A549 (cell line): ENCODE measurements at regions not wholly inside any gene's neighbourhood (a gene's known extent, or its start where the extent isn't known, plus 50 kb on each side); places are given as distances from the start of the nearest gene placed in this dataset.

Source experiments
- ATAC-seq, 2 experiments: fragments of 200-7000 bp in 1 of 2; fragments of >200 bp in 1 of 2; cut with Nextera tagmentation in 1 of 2; cut with Tn5 transposase in 1 of 2; 3 replicates each; pipeline versions ENCODE4 v1.8.0 to v1.9.1; 2018 to 2020; ENCODE audit warnings: mild to moderate bottlenecking in 1 of 2, moderate library complexity in 1 of 2
- CTCF ChIA-PET: fragments of 300-600 bp; sonication (Branson Sonifier 250); formaldehyde crosslinking; extraction: SDS; loops from one replicate; lab custom pipeline; 2021; ENCODE audit warnings: antibody characterized with exemption, inconsistent platforms; lab: Yijun Ruan, JAX
- POLR2A ChIA-PET: fragments of 350-600 bp; formaldehyde crosslinking; extraction: SDS; loops from one replicate; lab custom pipeline; 2021; ENCODE audit warnings: antibody characterized with exemption, inconsistent platforms; lab: Yijun Ruan, JAX
- DNase-seq, 2 experiments: peaks; one replicate each; pipeline versions ENCODE4 v3.0.0 to v3.0.0-alpha.2; 2011 to 2016; ENCODE audit warnings: low read depth in 1 of 2, low spot score in 1 of 2
- FAIRE-seq: peaks from 2 replicates; lab custom pipeline; 2011; peaks lifted over from hg19 to GRCh38; lab: Jason Lieb, UNC
- H3K27ac ChIP-seq, 2 experiments: fragments of >200 bp; sonication (Bioruptor Twin); formaldehyde crosslinking; 3 replicates each; pipeline ENCODE4 v1.5.1; 2016 to 2017
- H3K4me1 ChIP-seq: fragments of >200 bp; sonication (Bioruptor Twin); formaldehyde crosslinking; 3 replicates; pipeline ENCODE4 v1.6.1; 2016
- H3K4me2 ChIP-seq: fragments of >200 bp; sonication (Bioruptor Twin); formaldehyde crosslinking; 3 replicates; pipeline ENCODE4 v1.6.1; 2016
- H3K4me3 ChIP-seq: fragments of >200 bp; sonication (Bioruptor Twin); formaldehyde crosslinking; 3 replicates; pipeline ENCODE4 v1.5.1; 2016
- H3K9me3 ChIP-seq: fragments of >200 bp; sonication (Bioruptor Twin); formaldehyde crosslinking; 3 replicates; pipeline ENCODE4 v1.6.1; 2016
- ATOH8 ChIP-seq: fragments of 250-450 bp; sonication (Bioruptor Pico); IDR thresholded peaks from 2 replicates; pipeline ENCODE4 v1.5.0; 2020; ENCODE audit warnings: low read depth, mild to moderate bottlenecking, moderate library complexity
- BHLHE40 ChIP-seq: IDR thresholded peaks from 2 replicates; pipeline ENCODE4 v1.6.1; 2012; ENCODE audit warnings: low read depth, low read length, inconsistent platforms
- CBX8 ChIP-seq: fragments of 200-600 bp; sonication (generic); IDR thresholded peaks from 2 replicates; pipeline ENCODE4 v1.6.1; 2016
- CEBPB ChIP-seq, 2 experiments: fragments of >200 bp in 1 of 2; sonication (Bioruptor Twin) in 1 of 2; formaldehyde crosslinking in 1 of 2; IDR thresholded peaks; 2 replicates each; pipeline ENCODE4 v1.6.1; 2012 to 2016
- CHD2 ChIP-seq: fragments of 150-350 bp; IDR thresholded peaks from 2 replicates; pipeline ENCODE4 v1.6.1; 2014; ENCODE audit warnings: low read length; ENCODE audit not compliant: partially characterized antibody
- CHD4 ChIP-seq: fragments of 200-600 bp; sonication (generic); IDR thresholded peaks from 2 replicates; pipeline ENCODE4 v1.6.1; 2016; ENCODE audit warnings: antibody characterized with exemption, mild to moderate bottlenecking, borderline replicate concordance
- E2F6 ChIP-seq: IDR thresholded peaks from 2 replicates; pipeline ENCODE4 v1.6.1; 2012; ENCODE audit warnings: low read depth, borderline replicate concordance
- EP300 ChIP-seq, 2 experiments: fragments of >200 bp; sonication (Bioruptor Twin); formaldehyde crosslinking; IDR thresholded peaks; 2 replicates in 1 of 2; 3 replicates in 1 of 2; pipeline ENCODE4 v1.6.1; 2016 to 2017
- FOSB ChIP-seq: fragments of 250-450 bp; sonication (Bioruptor Pico); IDR thresholded peaks from 2 replicates; pipeline ENCODE4 v1.5.0; 2020; ENCODE audit warnings: mild to moderate bottlenecking, moderate library complexity
- FOSL2 ChIP-seq, 2 experiments: fragments of 450-650 bp in 1 of 2; fragments of >200 bp in 1 of 2; sonication (Bioruptor Twin) in 1 of 2; formaldehyde crosslinking; IDR thresholded peaks; 2 replicates each; pipeline versions ENCODE4 v1.5.0 to v1.6.1; 2016 to 2020; ENCODE audit warnings: mild to moderate bottlenecking in 1 of 2, moderate library complexity in 1 of 2
- HES2 ChIP-seq: fragments of >200 bp; sonication (Bioruptor Twin); formaldehyde crosslinking; IDR thresholded peaks from 2 replicates; pipeline ENCODE4 v1.6.1; 2016
- HOXA7 ChIP-seq: fragments of 250-450 bp; sonication (Bioruptor Pico); IDR thresholded peaks from 2 replicates; pipeline ENCODE4 v1.5.0; 2020; ENCODE audit warnings: mild to moderate bottlenecking, moderate library complexity
- JUNB ChIP-seq: fragments of >200 bp; sonication (Bioruptor Twin); formaldehyde crosslinking; IDR thresholded peaks from 2 replicates; pipeline ENCODE4 v1.6.1; 2016
- KDM1A ChIP-seq: fragments of 200-600 bp; sonication (generic); IDR thresholded peaks from 2 replicates; pipeline ENCODE4 v1.6.1; 2016; ENCODE audit warnings: low read depth, mild to moderate bottlenecking
- MAFK ChIP-seq: fragments of 450-650 bp; IDR thresholded peaks from 2 replicates; pipeline ENCODE4 v1.6.1; 2014; ENCODE audit not compliant: partially characterized antibody
- NR3C1 ChIP-seq: fragments of >200 bp; sonication (Bioruptor Twin); formaldehyde crosslinking; IDR thresholded peaks from 3 replicates; pipeline ENCODE4 v1.6.1; 2017
- POLR2A ChIP-seq: IDR thresholded peaks from 2 replicates; pipeline ENCODE4 v1.6.1; 2012; ENCODE audit warnings: mild to moderate bottlenecking, low read length
- RAD21 ChIP-seq, 2 experiments: fragments of >200 bp in 1 of 2; sonication (Bioruptor Twin) in 1 of 2; formaldehyde crosslinking in 1 of 2; IDR thresholded peaks in 1 of 2; conservative IDR thresholded peaks in 1 of 2; 2 replicates in 1 of 2; 3 replicates in 1 of 2; pipeline ENCODE4 v1.6.1; 2012 to 2018; ENCODE audit warnings: inconsistent platforms in 1 of 2
- RARB ChIP-seq: fragments of 250-450 bp; sonication (Bioruptor Pico); IDR thresholded peaks from 2 replicates; pipeline ENCODE4 v1.8.0; 2021; ENCODE audit warnings: mild to moderate bottlenecking, moderate library complexity
- RFX5 ChIP-seq: fragments of 450-650 bp; IDR thresholded peaks from 2 replicates; pipeline ENCODE4 v1.7.1; 2014; ENCODE audit warnings: antibody characterized with exemption, mild to moderate bottlenecking, moderate library complexity
- SMC3 ChIP-seq: fragments of >200 bp; sonication (Bioruptor Twin); formaldehyde crosslinking; IDR thresholded peaks from 3 replicates; pipeline ENCODE4 v1.6.1; 2018; ENCODE audit warnings: inconsistent platforms
- SREBF2 ChIP-seq: fragments of 450-650 bp; IDR thresholded peaks from 2 replicates; pipeline ENCODE4 v1.6.1; 2014; ENCODE audit warnings: mild to moderate bottlenecking, moderate library complexity
- TP53 ChIP-seq: fragments of 250-450 bp; sonication (Bioruptor Pico); IDR thresholded peaks from 2 replicates; pipeline ENCODE4 v1.5.0; 2021; ENCODE audit warnings: mild to moderate bottlenecking, moderate library complexity
- USF2 ChIP-seq: fragments of 450-650 bp; IDR thresholded peaks from 2 replicates; pipeline ENCODE4 v1.6.1; 2014; ENCODE audit warnings: antibody characterized with exemption
- ZSCAN20 ChIP-seq: fragments of 250-450 bp; sonication (Bioruptor Pico); IDR thresholded peaks from 2 replicates; pipeline ENCODE4 v1.8.0; 2022; ENCODE audit warnings: mild to moderate bottlenecking, moderate library complexity
- WGBS: methylation state at CpG from one replicate; pipeline ENCODE4 v1.1.6; 2017; ENCODE audit errors: missing lambda C conversion rate; 5-methylcytosine and 5-hydroxymethylcytosine counted together

GRCh38 chr11:106496677-106497076 is 419.2 kb downstream of the AASDHPPT start:
- 39% methylated on average over 2 of the region's 2 CpGs for WGBS
- Histone ChIP-seq H3K4me2 (no peak overlapping the region), H3K4me1 (peaks cover 9% of the 10 kb centered on the region; the same call in 2 of the 3 replicates), H3K9me3 (no peaks in the 10 kb centered on the region), H3K27ac (no peak overlapping the region), H3K4me3 (no peak overlapping the region)
- no peak for ATAC-seq
- FAIRE-seq = no peak
- POLR2A ChIA-PET = no interaction called here
- DNase-seq = no peak
- TF ChIP-seq HES2 = no peak
- no peak for TF ChIP-seq CHD2
- TF ChIP-seq MAFK = no peak
- no peak for TF ChIP-seq EP300 (IDR thresholded peaks at IDR 0.05)
- TF ChIP-seq TP53 (CRISPR knock-in tag) = no peak
- no peak for TF ChIP-seq RAD21 (conservative IDR thresholded peaks at IDR 0.05 in 1 of 2, IDR thresholded peaks at IDR 0.05 in 1 of 2)
- TF ChIP-seq USF2 = no peak
- no peak for TF ChIP-seq RARB
- TF ChIP-seq RFX5 = no peak
- TF ChIP-seq FOSB (CRISPR knock-in tag) = no peak
- no peak for TF ChIP-seq CEBPB (IDR thresholded peaks at IDR 0.05)
- no peak for TF ChIP-seq ATOH8 (CRISPR knock-in tag)
- no peak for TF ChIP-seq E2F6
- no peak for TF ChIP-seq BHLHE40
- TF ChIP-seq, all 56 proteins: peak for 0
- CTCF ChIA-PET = no interaction called here

GRCh38 chr11:106497321-106497720 is 419.9 kb downstream of the AASDHPPT start:
- ATAC-seq = no peak
- POLR2A ChIA-PET = no interaction called here
- 71% methylated on average over 9 of the region's 9 CpGs for WGBS

More at GRCh38 chr11:106497321-106497720, 419.9 kb downstream of the AASDHPPT start:
- H3K27ac ChIP-seq = no peak overlapping the region
- TF ChIP-seq FOSL2 (IDR thresholded peaks at IDR 0.05) = no peak
- no peak for TF ChIP-seq FOSL2 (CRISPR knock-in tag; IDR thresholded peaks at IDR 0.05)
- TF ChIP-seq JUNB = no peak
- TF ChIP-seq CHD4 = no peak
- TF ChIP-seq KDM1A = no peak
- no peak for TF ChIP-seq SREBF2
- no peak for TF ChIP-seq RAD21 (conservative IDR thresholded peaks at IDR 0.05 in 1 of 2, IDR thresholded peaks at IDR 0.05 in 1 of 2)
- TF ChIP-seq POLR2A = no peak
- TF ChIP-seq E2F6 = no peak
- no peak for TF ChIP-seq FOSB (CRISPR knock-in tag)
- no peak for TF ChIP-seq ATOH8 (CRISPR knock-in tag)
- no peak for TF ChIP-seq USF2
- TF ChIP-seq EP300 (IDR thresholded peaks at IDR 0.05) = no peak
- no peak for TF ChIP-seq ZSCAN20
- no peak for TF ChIP-seq NR3C1
- no peak for TF ChIP-seq CBX8
- no peak for TF ChIP-seq HOXA7 (CRISPR knock-in tag)
- TF ChIP-seq CHD2 = no peak
- no peak for TF ChIP-seq SMC3
- TF ChIP-seq HES2 = no peak
- no peak overlapping the region for H3K4me3 ChIP-seq
- FAIRE-seq (no peak), DNase-seq (no peak)
- H3K9me3 ChIP-seq = no peaks in the 10 kb centered on the region
- H3K4me1 ChIP-seq = peaks cover 9% of the 10 kb centered on the region; the same call in 2 of the 3 replicates
- CTCF ChIA-PET = no interaction called here
- no peak overlapping the region for H3K4me2 ChIP-seq
